ENCODE measurements at regions not wholly inside any gene's neighbourhood (a gene's known extent, or its start where the extent isn't known, plus 50 kb on each side); places are given as distances from the start of the nearest gene placed in this dataset.

GRCh38 chrX:51421972-51422597 is 74.3 kb downstream of the NUDT11 start:
- no peak for TF ChIP-seq GLIS3 (CRISPR knock-in tag; IDR thresholded peaks at IDR 0.05)
- no peak for TF ChIP-seq OSR1 (CRISPR knock-in tag; IDR thresholded peaks at IDR 0.05)
- TF ChIP-seq ZFP30 (CRISPR knock-in tag; IDR thresholded peaks at IDR 0.05): no peak
- no peak for TF ChIP-seq ISL1 (CRISPR knock-in tag; IDR thresholded peaks at IDR 0.05)
- no peak for TF ChIP-seq TCF4 (CRISPR knock-in tag; IDR thresholded peaks at IDR 0.05; ENCODE audit: borderline replicate concordance)
